T-cell (primary cell): ENCODE measurements at regions not wholly inside any gene's neighbourhood (a gene's known extent, or its start where the extent isn't known, plus 50 kb on each side); places are given as distances from the start of the nearest gene placed in this dataset.

Experiments
- ATAC-seq, 4 experiments: fragments of 200-7000 bp in 3 of 4; fragments of 150-1000 bp in 1 of 4; cut with Tn5 transposase; replicated peaks in 1 of 4; 1 replicate in 3 of 4; 2 replicates in 1 of 4; pipeline ENCODE4 v1.10.0; 2021; ENCODE audit warnings: moderate library complexity in 3 of 4, mild to moderate bottlenecking in 2 of 4, moderate number of reproducible peaks in 1 of 4
- CTCF ChIA-PET, 2 donors: fragments of 300-600 bp; sonication (Branson Sonifier 250); formaldehyde crosslinking; loops; one replicate each; lab custom pipeline; 2022; ENCODE audit warnings: antibody characterized with exemption in 2 of 2; lab: Charles Lee
- POLR2A ChIA-PET, 2 donors: fragments of 300-600 bp; sonication (Branson Sonifier 250); formaldehyde crosslinking; loops; one replicate each; lab custom pipeline; 2022; ENCODE audit warnings: antibody characterized with exemption in 2 of 2; lab: Charles Lee
- DNase-seq, 35 experiments: peaks; one replicate each; pipeline versions ENCODE4 v3.0.0 to v3.0.0-alpha.2; 2013 to 2023
- H3K27ac ChIP-seq: one replicate; pipeline ENCODE4 v1.5.1; 2013; ENCODE audit warnings: low read length
- H3K27me3 ChIP-seq, 2 experiments: replicated peaks in 1 of 2; 1 replicate in 1 of 2; 2 replicates in 1 of 2; pipeline versions ENCODE4 v1.6.1 to v1.7.0; 2013; ENCODE audit warnings: low read length in 1 of 2, mixed read lengths in 1 of 2; ENCODE audit not compliant: control insufficient read depth in 2 of 2, insufficient read depth in 2 of 2; ENCODE audit errors: extremely low read depth in 1 of 2
- H3K36me3 ChIP-seq, 2 donors: 1 replicate in 1 of 2; 2 replicates in 1 of 2; pipeline versions ENCODE4 v1.6.1 to v1.7.0; 2013; ENCODE audit warnings: low read length in 1 of 2; ENCODE audit not compliant: control insufficient read depth in 2 of 2, insufficient read depth in 1 of 2; ENCODE audit errors: extremely low read depth in 1 of 2
- H3K4me1 ChIP-seq, 2 experiments: 1 replicate in 1 of 2; 2 replicates in 1 of 2; pipeline versions ENCODE4 v1.6.1 to v1.7.0; 2013; ENCODE audit warnings: low read length in 2 of 2, mixed read lengths in 1 of 2; ENCODE audit not compliant: insufficient read depth in 2 of 2, control insufficient read depth in 1 of 2; ENCODE audit errors: extremely low read depth in 1 of 2
- H3K4me3 ChIP-seq, 2 donors: 1 replicate in 1 of 2; 2 replicates in 1 of 2; pipeline versions ENCODE4 v1.5.1 to v1.7.0; 2013; ENCODE audit warnings: mild to moderate bottlenecking in 2 of 2, low read length in 1 of 2, moderate library complexity in 1 of 2; ENCODE audit not compliant: control insufficient read depth in 1 of 2; ENCODE audit errors: extremely low read depth in 1 of 2
- H3K9me3 ChIP-seq: 2 replicates; pipeline ENCODE4 v1.7.0; 2013
- H3K27ac Mint-ChIP-seq, 2 donors: one replicate each; pipeline ENCODE4 v1.8.0; 2020 to 2021; ENCODE audit warnings: mild to moderate bottlenecking in 2 of 2, mixed read lengths in 2 of 2
- H3K27me3 Mint-ChIP-seq, 2 donors: one replicate each; pipeline ENCODE4 v1.8.0; 2021 to 2022; ENCODE audit warnings: mixed read lengths in 2 of 2
- H3K36me3 Mint-ChIP-seq: one replicate; pipeline ENCODE4 v1.8.0; 2021; ENCODE audit warnings: mixed read lengths
- H3K4me1 Mint-ChIP-seq, 3 donors: one replicate each; pipeline ENCODE4 v1.8.0; 2020 to 2022; ENCODE audit warnings: mixed read lengths in 3 of 3, mild to moderate bottlenecking in 1 of 3
- H3K4me3 Mint-ChIP-seq, 3 donors: one replicate each; pipeline ENCODE4 v1.8.0; 2020 to 2022; ENCODE audit warnings: mild to moderate bottlenecking in 3 of 3, mixed read lengths in 3 of 3, moderate library complexity in 3 of 3
- H3K9me3 Mint-ChIP-seq, 3 donors: one replicate each; pipeline ENCODE4 v1.8.0; 2020 to 2022; ENCODE audit warnings: mixed read lengths in 3 of 3
- WGBS: methylation state at CpG from one replicate; pipeline ENCODE4 v1.1.5; 2013; ENCODE audit warnings: missing lambda C conversion rate; ENCODE audit not compliant: insufficient coverage; 5-methylcytosine and 5-hydroxymethylcytosine counted together

GRCh38 chr2:16361261-16361995 is 304.2 kb downstream of the CYRIA start:
- 92% methylated on average over 2 of the region's 9 CpGs for WGBS
- no peaks in the 10 kb centered on the region for H3K4me1 ChIP-seq
- no peaks in the 10 kb centered on the region for H3K4me1 Mint-ChIP-seq
- H3K27me3 Mint-ChIP-seq, result peaks cover 0 to 3% of the 10 kb centered on the region in 2 donors
- H3K9me3 ChIP-seq, result no peaks in the 10 kb centered on the region
- no peak overlapping the region for H3K27ac Mint-ChIP-seq
- no peaks in the 10 kb centered on the region for H3K27me3 ChIP-seq
- no peak for ATAC-seq
- peaks cover 0 to 11% (median 0%) of the 10 kb centered on the region in 3 donors for H3K9me3 Mint-ChIP-seq
- no peak overlapping the region for H3K4me3 ChIP-seq
- H3K36me3 ChIP-seq, result no peaks in the 10 kb centered on the region
- POLR2A ChIA-PET, result no interaction called here
- CTCF ChIA-PET, result no interaction called here
- H3K36me3 Mint-ChIP-seq, result no peaks in the 10 kb centered on the region
- no peak overlapping the region for H3K27ac ChIP-seq
- H3K4me3 Mint-ChIP-seq, result no peak overlapping the region
- no peak for DNase-seq

- H3K9me3 ChIP-seq, result no peaks in the 10 kb centered on the region
- WGBS, result no CpG with 5 or more reads among the region's 1 CpG
- H3K4me1 ChIP-seq, result no peaks in the 10 kb centered on the region
- no peak overlapping the region for H3K27ac Mint-ChIP-seq
- no peak overlapping the region for H3K4me3 Mint-ChIP-seq
- no peak overlapping the region for H3K27ac ChIP-seq
- H3K27me3 Mint-ChIP-seq, result peaks cover 0 to 3% of the 10 kb centered on the region in 2 donors
- H3K4me3 ChIP-seq, result no peak overlapping the region
- no peak for ATAC-seq
- DNase-seq, result no peak
- peaks cover 0 to 11% (median 0%) of the 10 kb centered on the region in 3 donors for H3K9me3 Mint-ChIP-seq
- H3K27me3 ChIP-seq, result no peaks in the 10 kb centered on the region
- H3K4me1 Mint-ChIP-seq, result no peaks in the 10 kb centered on the region
- CTCF ChIA-PET, result no interaction called here
- POLR2A ChIA-PET, result no interaction called here
- no peaks in the 10 kb centered on the region for H3K36me3 Mint-ChIP-seq
- no peaks in the 10 kb centered on the region for H3K36me3 ChIP-seq
Measured at GRCh38 chr2:16359961-16360360, 305.7 kb downstream of the CYRIA start.

GRCh38 chr2:16357188-16357587 is 308.4 kb downstream of the CYRIA start:
- Mint-ChIP-seq H3K27me3 (peaks cover 0 to 3% of the 10 kb centered on the region in 2 donors), H3K9me3 (peaks cover 0 to 12% (median 6%) of the 10 kb centered on the region in 3 donors), H3K27ac (no peak overlapping the region), H3K36me3 (no peaks in the 10 kb centered on the region), H3K4me1 (no peaks in the 10 kb centered on the region), H3K4me3 (no peak overlapping the region)
- no CpG with 5 or more reads among the region's 1 CpG for WGBS
- Histone ChIP-seq H3K27me3 (no peaks in the 10 kb centered on the region), H3K4me1 (no peaks in the 10 kb centered on the region), H3K9me3 (no peaks in the 10 kb centered on the region), H3K4me3 (no peak overlapping the region), H3K27ac (no peak overlapping the region), H3K36me3 (no peaks in the 10 kb centered on the region)
- ChIA-PET POLR2A (no interaction called here), CTCF (interaction anchor here in 1 of 2 donors (0.7 kb wide), 1 partner anchor 13 kb away, joined by 3 read pairs; no protein-coding TSS in a partner anchor)
- ATAC-seq (no peak), DNase-seq (no peak)

GRCh38 chr2:16351541-16351940 is 314.1 kb downstream of the CYRIA start:
- no peak for DNase-seq
- Histone ChIP-seq H3K4me1 (no peaks in the 10 kb centered on the region), H3K9me3 (no peaks in the 10 kb centered on the region), H3K27ac (no peak overlapping the region), H3K4me3 (no peak overlapping the region), H3K27me3 (no peaks in the 10 kb centered on the region), H3K36me3 (no peaks in the 10 kb centered on the region)
- ChIA-PET CTCF (no interaction called here), POLR2A (no interaction called here)
- H3K4me3 Mint-ChIP-seq, result no peak overlapping the region
- H3K4me1 Mint-ChIP-seq, result no peaks in the 10 kb centered on the region
- whole genome bisulfite sequencing, result no CpG with 5 or more reads among the region's 2 CpGs
- H3K27ac Mint-ChIP-seq, result no peak overlapping the region
- H3K27me3 Mint-ChIP-seq, result no peaks in the 10 kb centered on the region
- peaks cover 6 to 13% (median 9%) of the 10 kb centered on the region in 3 donors for H3K9me3 Mint-ChIP-seq
- H3K36me3 Mint-ChIP-seq, result no peaks in the 10 kb centered on the region
- no peak for ATAC-seq

GRCh38 chr2:16351137-16351536 is 314.5 kb downstream of the CYRIA start:
- CTCF ChIA-PET, result no interaction called here
- no peak for ATAC-seq

GRCh38 chr2:16350211-16350610 is 315.4 kb downstream of the CYRIA start:
- no peak overlapping the region for H3K4me3 ChIP-seq
- H3K27ac ChIP-seq, result no peak overlapping the region
- Mint-ChIP-seq H3K9me3 (peaks cover 6 to 13% (median 9%) of the 10 kb centered on the region in 3 donors), H3K4me3 (no peak overlapping the region), H3K27me3 (no peaks in the 10 kb centered on the region), H3K36me3 (no peaks in the 10 kb centered on the region), H3K27ac (no peak overlapping the region), H3K4me1 (no peaks in the 10 kb centered on the region)
- DNase-seq, result no peak
- H3K27me3 ChIP-seq, result no peaks in the 10 kb centered on the region
- ChIA-PET CTCF (no interaction called here), POLR2A (no interaction called here)
- H3K36me3 ChIP-seq, result no peaks in the 10 kb centered on the region
- ATAC-seq, result no peak
- no peaks in the 10 kb centered on the region for H3K4me1 ChIP-seq
- H3K9me3 ChIP-seq, result no peaks in the 10 kb centered on the region
- WGBS, result 67% methylated on average over 1 of the region's 3 CpGs

More at GRCh38 chr2:16351137-16351536, 314.5 kb downstream of the CYRIA start:
- Mint-ChIP-seq H3K36me3 (no peaks in the 10 kb centered on the region), H3K9me3 (peaks cover 6 to 13% (median 9%) of the 10 kb centered on the region in 3 donors), H3K27me3 (no peaks in the 10 kb centered on the region), H3K27ac (no peak overlapping the region), H3K4me1 (no peaks in the 10 kb centered on the region), H3K4me3 (no peak overlapping the region)
- Histone ChIP-seq H3K27ac (no peak overlapping the region), H3K4me1 (no peaks in the 10 kb centered on the region), H3K9me3 (no peaks in the 10 kb centered on the region), H3K27me3 (no peaks in the 10 kb centered on the region), H3K36me3 (no peaks in the 10 kb centered on the region), H3K4me3 (no peak overlapping the region)
- POLR2A ChIA-PET, result no interaction called here
- DNase-seq, result no peak
